GM12878 (cell line): ENCODE measurements at regions not wholly inside any gene's neighbourhood (a gene's known extent, or its start where the extent isn't known, plus 50 kb on each side); places are given as distances from the start of the nearest gene placed in this dataset.

Experiments
- BCL11A ChIP-seq: IDR thresholded peaks from 2 replicates; pipeline ENCODE4 v1.6.1; 2011; ENCODE audit warnings: low read depth, low read length
- EGR1 ChIP-seq, 2 experiments: IDR thresholded peaks; 1 replicate in 1 of 2; 2 replicates in 1 of 2; pipeline ENCODE4 v1.6.1; 2011 to 2012; ENCODE audit warnings: low read depth in 2 of 2, low read length in 2 of 2, borderline replicate concordance in 1 of 2, mild to moderate bottlenecking in 1 of 2, moderate library complexity in 1 of 2
- GABPA ChIP-seq: IDR thresholded peaks from 2 replicates; pipeline ENCODE4 v1.6.1; 2014; ENCODE audit warnings: antibody characterized with exemption, low read depth, mild to moderate bottlenecking, inconsistent platforms
- JUND ChIP-seq: IDR thresholded peaks from 2 replicates; pipeline ENCODE4 v1.6.1; 2012; ENCODE audit warnings: low read depth, mild to moderate bottlenecking, low read length, improper control_type of control experiment, moderate library complexity
- SMARCA5 ChIP-seq: fragments of 450-650 bp; IDR thresholded peaks from 2 replicates; pipeline ENCODE4 v1.6.1; 2017; ENCODE audit warnings: mild to moderate bottlenecking
- SP1 ChIP-seq: IDR thresholded peaks from one replicate; pipeline ENCODE4 v1.6.1; 2011; ENCODE audit warnings: low read depth, low read length
- SREBF1 ChIP-seq: IDR thresholded peaks from 2 replicates; pipeline ENCODE4 v1.6.1; 2012; ENCODE audit warnings: mild to moderate bottlenecking, low read length
- YY1 ChIP-seq: IDR thresholded peaks from 2 replicates; pipeline ENCODE4 v1.6.1; 2011; ENCODE audit warnings: low read depth, mild to moderate bottlenecking, low read length
- ZSCAN29 ChIP-seq: fragments of 450-650 bp; IDR thresholded peaks from 2 replicates; pipeline ENCODE4 v1.6.1; 2017; ENCODE audit warnings: mild to moderate bottlenecking, moderate library complexity
- TF ChIP-seq, protein P1 (sequence below): fragments of 450-650 bp; conservative IDR thresholded peaks from 2 replicates; pipeline ENCODE4 v1.6.1; 2017; ENCODE audit warnings: mild to moderate bottlenecking, moderate library complexity
- TF ChIP-seq, protein P2 (sequence below): IDR thresholded peaks from 2 replicates; pipeline ENCODE4 v1.6.1; 2012; ENCODE audit warnings: low read depth, low read length, improper control_type of control experiment
- TF ChIP-seq, protein P3 (sequence below), 3 experiments: IDR thresholded peaks in 2 of 3; conservative IDR thresholded peaks in 1 of 3; 2 replicates each; pipeline ENCODE4 v1.5.1; 2011; ENCODE audit warnings: low read depth in 3 of 3, low read length in 3 of 3, mild to moderate bottlenecking in 3 of 3, control low read depth in 2 of 3, moderate library complexity in 2 of 3, inconsistent platforms in 1 of 3, mixed read lengths in 1 of 3; ENCODE audit not compliant: control insufficient read depth in 2 of 3, insufficient read depth in 1 of 3; ENCODE audit errors: extremely low read depth in 1 of 3

DNA sequence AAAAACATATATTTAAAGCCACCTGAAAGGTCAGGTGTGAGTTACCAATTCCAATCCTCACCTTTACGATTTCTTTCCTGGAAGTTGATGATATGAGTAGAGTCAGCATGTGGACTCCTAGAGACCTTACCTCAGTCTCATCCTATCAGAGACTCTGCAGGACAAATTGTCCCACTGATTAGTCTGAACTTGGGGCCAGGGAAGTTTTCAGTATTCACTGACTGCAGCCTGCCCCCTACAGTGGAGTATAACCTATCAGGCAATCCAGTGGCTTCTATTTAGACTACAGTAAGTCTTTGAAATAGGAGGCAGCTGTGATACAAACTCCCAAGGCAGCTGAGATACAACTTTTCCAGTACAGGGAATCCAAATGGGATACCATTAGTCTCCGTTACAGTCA, 449.4 kb upstream of the CDH10 start:
- TF ChIP-seq YY1 (no peak), SMARCA5 (no peak), GABPA (no peak), EGR1 (IDR thresholded peaks at IDR 0.05; ENCODE audit: borderline replicate concordance in 1 of 2, low read depth in 2 of 2, low read length in 2 of 2) (no peak), SREBF1 (no peak), JUND (no peak), SP1 (no peak), BCL11A (no peak), ZSCAN29 (no peak)
- TF ChIP-seq, protein P1, sequence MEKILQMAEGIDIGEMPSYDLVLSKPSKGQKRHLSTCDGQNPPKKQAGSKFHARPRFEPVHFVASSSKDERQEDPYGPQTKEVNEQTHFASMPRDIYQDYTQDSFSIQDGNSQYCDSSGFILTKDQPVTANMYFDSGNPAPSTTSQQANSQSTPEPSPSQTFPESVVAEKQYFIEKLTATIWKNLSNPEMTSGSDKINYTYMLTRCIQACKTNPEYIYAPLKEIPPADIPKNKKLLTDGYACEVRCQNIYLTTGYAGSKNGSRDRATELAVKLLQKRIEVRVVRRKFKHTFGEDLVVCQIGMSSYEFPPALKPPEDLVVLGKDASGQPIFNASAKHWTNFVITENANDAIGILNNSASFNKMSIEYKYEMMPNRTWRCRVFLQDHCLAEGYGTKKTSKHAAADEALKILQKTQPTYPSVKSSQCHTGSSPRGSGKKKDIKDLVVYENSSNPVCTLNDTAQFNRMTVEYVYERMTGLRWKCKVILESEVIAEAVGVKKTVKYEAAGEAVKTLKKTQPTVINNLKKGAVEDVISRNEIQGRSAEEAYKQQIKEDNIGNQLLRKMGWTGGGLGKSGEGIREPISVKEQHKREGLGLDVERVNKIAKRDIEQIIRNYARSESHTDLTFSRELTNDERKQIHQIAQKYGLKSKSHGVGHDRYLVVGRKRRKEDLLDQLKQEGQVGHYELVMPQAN: no peak
- TF ChIP-seq, protein P2, sequence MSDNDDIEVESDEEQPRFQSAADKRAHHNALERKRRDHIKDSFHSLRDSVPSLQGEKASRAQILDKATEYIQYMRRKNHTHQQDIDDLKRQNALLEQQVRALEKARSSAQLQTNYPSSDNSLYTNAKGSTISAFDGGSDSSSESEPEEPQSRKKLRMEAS: no peak
- TF ChIP-seq, protein P3, sequence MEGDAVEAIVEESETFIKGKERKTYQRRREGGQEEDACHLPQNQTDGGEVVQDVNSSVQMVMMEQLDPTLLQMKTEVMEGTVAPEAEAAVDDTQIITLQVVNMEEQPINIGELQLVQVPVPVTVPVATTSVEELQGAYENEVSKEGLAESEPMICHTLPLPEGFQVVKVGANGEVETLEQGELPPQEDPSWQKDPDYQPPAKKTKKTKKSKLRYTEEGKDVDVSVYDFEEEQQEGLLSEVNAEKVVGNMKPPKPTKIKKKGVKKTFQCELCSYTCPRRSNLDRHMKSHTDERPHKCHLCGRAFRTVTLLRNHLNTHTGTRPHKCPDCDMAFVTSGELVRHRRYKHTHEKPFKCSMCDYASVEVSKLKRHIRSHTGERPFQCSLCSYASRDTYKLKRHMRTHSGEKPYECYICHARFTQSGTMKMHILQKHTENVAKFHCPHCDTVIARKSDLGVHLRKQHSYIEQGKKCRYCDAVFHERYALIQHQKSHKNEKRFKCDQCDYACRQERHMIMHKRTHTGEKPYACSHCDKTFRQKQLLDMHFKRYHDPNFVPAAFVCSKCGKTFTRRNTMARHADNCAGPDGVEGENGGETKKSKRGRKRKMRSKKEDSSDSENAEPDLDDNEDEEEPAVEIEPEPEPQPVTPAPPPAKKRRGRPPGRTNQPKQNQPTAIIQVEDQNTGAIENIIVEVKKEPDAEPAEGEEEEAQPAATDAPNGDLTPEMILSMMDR (IDR thresholded peaks at IDR 0.05 in 2 of 3, conservative IDR thresholded peaks at IDR 0.05 in 1 of 3; ENCODE audit: control insufficient read depth in 2 of 3, extremely low read depth in 1 of 3, insufficient read depth in 1 of 3, low read depth in 3 of 3, low read length in 3 of 3): no peak
